BE2C (cell line): ENCODE measurements at regions not wholly inside any gene's neighbourhood (a gene's known extent, or its start where the extent isn't known, plus 50 kb on each side); places are given as distances from the start of the nearest gene placed in this dataset.
"Not testable (repeated sequence)": the region's sequence is repeated elsewhere in the genome, so short reads cannot be mapped to it uniquely, and the experiment has no call there.

ENCODE experiments used
- DNase-seq: peaks from one replicate; pipeline ENCODE4 v3.0.0-alpha.2; 2020
- H3K27me3 ChIP-seq: fragments of 250-450 bp; sonication (Bioruptor Pico); 2 replicates; pipeline ENCODE4 v1.5.1; 2020; ENCODE audit warnings: mild to moderate bottlenecking
- H3K36me3 ChIP-seq: fragments of 250-450 bp; sonication (Bioruptor Pico); 2 replicates; pipeline ENCODE4 v1.5.1; 2020; ENCODE audit warnings: mild to moderate bottlenecking
- H3K4me1 ChIP-seq: fragments of 250-450 bp; sonication (Bioruptor Pico); 2 replicates; pipeline ENCODE4 v1.5.1; 2020
- H3K4me3 ChIP-seq: 2 replicates; pipeline ENCODE4 v1.5.1; 2011; ENCODE audit warnings: low read depth, low read length
- H3K9me3 ChIP-seq: fragments of 250-450 bp; sonication (Bioruptor Pico); 2 replicates; pipeline ENCODE4 v1.5.1; 2020
- TF ChIP-seq, protein P1 (sequence below): IDR thresholded peaks from 2 replicates; pipeline ENCODE4 v1.5.1; 2012; ENCODE audit warnings: mild to moderate bottlenecking, low read depth, low read length

GRCh38 chr5:120134944-120135343 is 329.2 kb upstream of the PRR16 start:
- TF ChIP-seq, protein P1, sequence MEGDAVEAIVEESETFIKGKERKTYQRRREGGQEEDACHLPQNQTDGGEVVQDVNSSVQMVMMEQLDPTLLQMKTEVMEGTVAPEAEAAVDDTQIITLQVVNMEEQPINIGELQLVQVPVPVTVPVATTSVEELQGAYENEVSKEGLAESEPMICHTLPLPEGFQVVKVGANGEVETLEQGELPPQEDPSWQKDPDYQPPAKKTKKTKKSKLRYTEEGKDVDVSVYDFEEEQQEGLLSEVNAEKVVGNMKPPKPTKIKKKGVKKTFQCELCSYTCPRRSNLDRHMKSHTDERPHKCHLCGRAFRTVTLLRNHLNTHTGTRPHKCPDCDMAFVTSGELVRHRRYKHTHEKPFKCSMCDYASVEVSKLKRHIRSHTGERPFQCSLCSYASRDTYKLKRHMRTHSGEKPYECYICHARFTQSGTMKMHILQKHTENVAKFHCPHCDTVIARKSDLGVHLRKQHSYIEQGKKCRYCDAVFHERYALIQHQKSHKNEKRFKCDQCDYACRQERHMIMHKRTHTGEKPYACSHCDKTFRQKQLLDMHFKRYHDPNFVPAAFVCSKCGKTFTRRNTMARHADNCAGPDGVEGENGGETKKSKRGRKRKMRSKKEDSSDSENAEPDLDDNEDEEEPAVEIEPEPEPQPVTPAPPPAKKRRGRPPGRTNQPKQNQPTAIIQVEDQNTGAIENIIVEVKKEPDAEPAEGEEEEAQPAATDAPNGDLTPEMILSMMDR, result no peak
- H3K27me3 ChIP-seq, result no peaks in the 10 kb centered on the region

DNA sequence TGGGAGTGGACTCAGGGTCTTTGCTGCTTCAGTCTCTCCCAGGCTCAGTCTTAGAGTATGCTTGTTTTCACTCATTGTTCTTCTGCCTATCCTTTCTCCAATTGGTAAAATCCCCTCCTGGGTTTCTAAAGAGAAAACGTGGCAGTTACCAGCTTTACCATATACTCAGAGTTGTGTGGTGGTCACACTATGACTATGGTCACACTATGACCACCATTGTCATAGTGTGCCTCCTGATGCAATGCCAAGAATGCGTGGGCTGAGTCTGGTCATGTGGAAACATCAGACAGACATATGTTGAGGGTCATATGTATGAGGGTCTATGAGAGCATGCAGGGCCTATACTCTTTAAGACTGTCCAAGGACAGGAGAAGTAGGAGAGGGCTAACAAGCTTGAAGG is 326.5 kb upstream of the PRR16 start:
- no peaks in the 10 kb centered on the region; the same call in 1 of the 2 replicates for H3K9me3 ChIP-seq
- no peak for DNase-seq
- TF ChIP-seq, protein P1, result no peak
- H3K4me1 ChIP-seq, result no peaks in the 10 kb centered on the region
- H3K4me3 ChIP-seq, result no peak overlapping the region
- H3K27me3 ChIP-seq, result no peaks in the 10 kb centered on the region
- H3K36me3 ChIP-seq, result no peaks in the 10 kb centered on the region

More at GRCh38 chr5:120134944-120135343, 329.2 kb upstream of the PRR16 start:
- no peak overlapping the region for H3K4me3 ChIP-seq
- H3K9me3 ChIP-seq, result no peaks in the 10 kb centered on the region; the same call in 1 of the 2 replicates
- no peak for DNase-seq
- H3K4me1 ChIP-seq, result no peaks in the 10 kb centered on the region
- H3K36me3 ChIP-seq, result no peaks in the 10 kb centered on the region

DNA sequence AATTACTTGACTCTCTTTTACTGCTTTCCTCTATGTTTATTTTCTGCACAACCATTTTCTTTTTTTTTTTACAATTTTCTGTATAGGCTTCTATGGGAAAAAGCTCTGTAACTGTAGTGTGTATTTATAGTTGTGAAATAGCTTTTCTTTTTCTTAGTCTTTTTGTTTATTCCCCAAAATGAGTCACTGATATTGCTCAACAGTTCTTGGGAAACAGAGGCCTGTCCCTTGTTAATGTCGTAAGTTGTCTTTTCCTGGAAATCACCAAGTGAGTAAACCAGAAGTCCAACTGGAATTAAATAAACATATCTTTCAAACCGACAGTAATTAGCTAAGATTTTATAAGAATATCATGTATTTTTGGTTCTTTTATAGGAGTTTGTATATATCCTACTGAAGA is 325.1 kb upstream of the PRR16 start:
- H3K4me3 ChIP-seq, result no peak overlapping the region
- H3K9me3 ChIP-seq, result no peaks in the 10 kb centered on the region
- H3K27me3 ChIP-seq, result no peaks in the 10 kb centered on the region
- H3K36me3 ChIP-seq, result no peaks in the 10 kb centered on the region
- DNase-seq, result no peak
- no peaks in the 10 kb centered on the region for H3K4me1 ChIP-seq
- TF ChIP-seq, protein P1, result no peak

DNA sequence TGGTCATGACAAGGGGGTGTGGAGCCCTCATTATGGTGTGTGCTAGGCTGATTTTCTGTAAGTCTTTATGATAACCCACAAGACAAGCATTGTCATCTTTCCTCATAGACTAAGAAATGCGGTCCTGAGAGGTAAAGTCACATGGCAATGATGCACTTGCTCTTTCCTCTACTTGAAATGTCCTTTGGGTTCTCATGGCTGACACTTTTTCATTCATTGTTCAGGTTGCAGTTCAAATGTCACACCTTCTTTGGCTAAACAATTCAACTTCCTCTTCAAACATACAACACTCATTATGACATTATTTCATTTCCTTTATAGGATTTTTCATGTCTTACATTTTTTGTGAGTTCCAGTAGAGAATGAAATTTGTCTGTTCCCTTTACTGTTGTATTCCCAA is 323.6 kb upstream of the PRR16 start:
- Histone ChIP-seq H3K36me3 (no peaks in the 10 kb centered on the region), H3K27me3 (no peaks in the 10 kb centered on the region), H3K4me3 (no peak overlapping the region), H3K4me1 (no peaks in the 10 kb centered on the region), H3K9me3 (no peaks in the 10 kb centered on the region)
- TF ChIP-seq, protein P1, result no peak
- DNase-seq, result no peak

DNA sequence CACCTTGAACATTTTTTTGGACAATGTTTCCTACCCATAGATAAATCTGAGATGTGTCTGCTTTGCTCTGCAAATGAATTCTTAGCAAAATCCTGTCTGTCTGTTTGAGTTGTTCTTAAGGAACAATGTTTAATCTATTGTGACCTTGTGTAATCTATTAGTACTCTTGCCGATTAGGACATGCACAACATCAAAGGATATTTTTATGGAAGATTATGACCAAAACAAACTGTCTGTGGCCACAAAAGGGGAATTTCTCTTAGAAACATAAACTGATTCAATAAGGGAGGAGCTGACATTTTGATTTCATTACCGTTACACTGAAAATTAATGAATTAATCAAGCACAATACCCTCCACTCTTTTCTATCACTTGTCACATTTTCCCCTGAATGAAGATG is 323.0 kb upstream of the PRR16 start:
- no peak for DNase-seq
- TF ChIP-seq, protein P1, result no peak

DNA sequence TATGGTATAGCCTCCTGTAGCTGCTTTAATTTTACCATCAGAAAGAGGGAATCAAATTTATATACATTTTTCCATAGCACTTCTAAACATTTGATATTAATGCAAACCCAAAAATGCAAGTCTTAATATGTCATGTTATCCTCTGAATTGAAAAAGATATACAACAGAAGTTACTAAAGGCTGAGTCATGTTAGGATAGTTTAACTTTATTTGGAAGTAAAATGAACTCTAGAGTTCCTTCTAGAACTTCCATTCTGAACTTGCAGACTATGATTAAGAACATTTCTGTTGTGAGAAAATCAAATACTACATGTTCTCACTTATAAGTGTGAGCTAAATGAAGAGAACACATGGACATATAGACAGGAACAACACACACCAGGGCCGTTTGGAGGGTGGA is 317.3 kb upstream of the PRR16 start:
- Histone ChIP-seq H3K4me1 (peaks cover 7% of the 10 kb centered on the region), H3K36me3 (no peaks in the 10 kb centered on the region), H3K9me3 (no peaks in the 10 kb centered on the region), H3K4me3 (no peak overlapping the region), H3K27me3 (no peaks in the 10 kb centered on the region)
- no peak for DNase-seq
- TF ChIP-seq, protein P1, result no peak

More for the DNA sequence above, 323.0 kb upstream of the PRR16 start:
- Histone ChIP-seq H3K36me3 (no peaks in the 10 kb centered on the region), H3K4me1 (no peaks in the 10 kb centered on the region), H3K9me3 (no peaks in the 10 kb centered on the region), H3K27me3 (no peaks in the 10 kb centered on the region), H3K4me3 (no peak overlapping the region)

DNA sequence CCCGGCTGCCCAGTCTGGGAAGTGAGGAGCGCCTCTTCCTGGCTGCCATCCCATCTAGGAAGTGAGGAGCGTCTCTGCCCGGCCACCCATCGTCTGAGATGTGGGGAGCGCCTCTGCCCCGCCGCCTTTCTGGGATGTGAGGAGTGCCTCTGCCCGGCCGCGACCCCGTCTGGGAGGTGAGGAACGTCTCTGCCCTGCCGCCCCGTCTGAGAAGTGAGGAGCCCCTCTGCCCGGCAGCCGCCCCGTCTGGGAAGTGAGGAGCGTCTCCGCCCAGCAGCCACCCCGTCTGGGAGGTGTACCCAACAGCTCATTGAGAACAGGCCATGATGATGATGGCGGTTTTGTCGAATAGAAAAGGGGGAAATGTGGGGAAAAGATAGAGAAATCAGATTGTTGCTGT is 316.2 kb upstream of the PRR16 start:
- not testable (repeated sequence) for H3K4me1 ChIP-seq, H3K4me3 ChIP-seq, H3K9me3 ChIP-seq, H3K36me3 ChIP-seq, H3K27me3 ChIP-seq, DNase-seq
